ENCODE measurements at regions not wholly inside any gene's neighbourhood (a gene's known extent, or its start where the extent isn't known, plus 50 kb on each side); places are given as distances from the start of the nearest gene placed in this dataset.
A peak's percentile ranks its signal among the peaks of the same experiment; 100 is the strongest.

DNA sequence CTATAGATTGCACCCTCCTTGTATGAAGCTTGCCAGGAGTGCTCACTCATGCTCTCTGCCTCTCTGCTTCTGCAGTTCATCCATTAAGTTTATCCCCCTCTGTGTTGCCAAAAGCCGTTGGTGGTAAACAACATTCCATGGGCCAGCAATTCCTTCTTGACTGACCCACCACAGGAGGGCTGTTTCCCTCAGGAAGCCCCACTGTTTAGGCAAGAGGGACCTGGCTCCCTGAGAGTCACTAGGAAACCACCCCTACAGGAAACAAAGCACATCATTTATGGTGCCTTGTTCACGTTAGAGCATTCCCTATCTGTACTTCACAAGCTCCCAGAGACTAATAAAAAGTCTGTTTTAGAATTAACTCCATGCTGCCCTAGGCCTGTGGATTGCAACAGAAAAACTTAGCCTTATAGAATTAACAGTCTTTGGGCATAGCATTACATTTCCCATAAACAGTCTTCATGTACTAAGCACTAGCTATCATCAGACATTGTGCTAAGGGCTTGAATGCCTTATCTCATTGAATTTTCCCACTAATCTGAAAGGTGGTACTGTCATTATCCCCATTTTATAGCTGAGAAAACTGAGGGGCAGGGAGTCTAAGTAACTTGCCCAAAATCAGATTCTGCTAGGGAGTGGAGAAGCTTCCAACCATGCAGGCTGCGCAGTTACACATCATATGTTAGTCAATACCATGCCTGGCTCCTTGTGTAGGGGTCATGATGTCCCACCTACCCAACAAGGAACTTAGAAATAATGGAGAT, 149.9 kb downstream of the SHQ1 start:
- no peak for DNase-seq

DNA sequence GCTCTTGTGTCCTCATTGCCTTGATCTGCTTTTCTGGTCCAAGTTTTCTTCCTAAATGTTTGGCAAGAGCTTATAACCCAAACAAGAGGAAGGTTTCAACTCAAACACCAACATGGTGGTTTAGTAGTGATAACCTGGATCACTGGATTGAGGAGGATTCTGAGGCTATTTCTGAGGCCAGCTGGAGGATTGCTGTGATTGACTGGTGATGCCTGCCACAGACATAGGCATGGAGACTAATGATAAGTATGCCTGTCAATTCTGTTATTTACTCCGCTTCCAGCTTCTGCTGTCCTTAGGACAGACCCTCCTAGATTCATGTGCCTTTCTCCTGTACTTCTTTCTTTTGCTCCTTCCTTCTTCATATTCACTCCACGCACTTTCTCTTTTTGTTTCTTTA, 150.5 kb downstream of the SHQ1 start:
- no peak for DNase-seq

DNA sequence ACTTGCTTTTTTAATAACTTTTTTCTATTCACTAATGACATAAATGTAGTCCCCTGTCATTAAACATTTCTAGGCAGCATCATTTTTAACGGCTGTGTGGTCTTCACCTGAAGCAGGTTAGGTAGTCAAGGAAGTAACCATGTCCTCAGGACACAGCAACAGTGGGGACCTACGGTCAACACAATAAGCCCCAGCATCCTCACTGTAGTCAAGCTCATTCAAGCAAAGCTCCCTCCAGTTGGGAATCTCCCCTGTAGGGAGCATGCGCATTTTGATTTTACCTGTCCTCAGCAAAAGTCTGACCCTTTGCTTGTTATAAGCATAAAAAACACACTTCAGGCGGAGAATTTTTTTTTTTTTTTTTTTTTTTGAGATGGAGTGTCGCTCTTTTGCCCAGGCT, 151.4 kb downstream of the SHQ1 start:
- no peak for DNase-seq

DNA sequence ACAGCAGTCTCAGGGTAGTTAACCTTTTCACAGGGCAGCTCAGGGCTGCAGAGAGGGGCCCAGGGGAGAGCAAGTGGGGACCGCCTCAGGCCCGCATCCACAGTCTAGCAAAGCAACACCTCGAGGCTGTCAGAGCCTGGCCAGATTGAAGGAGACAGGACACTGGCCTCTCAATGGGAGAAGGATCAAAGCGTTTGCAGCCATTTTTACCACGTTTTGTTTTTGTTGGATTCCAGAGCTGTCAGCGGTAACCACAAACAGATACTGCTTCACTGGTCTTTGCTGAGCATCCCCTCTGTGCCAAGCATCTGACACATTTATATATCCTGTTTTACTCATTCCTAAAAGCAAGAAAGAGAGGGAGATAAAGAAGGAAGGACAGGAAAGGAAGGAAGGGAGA, 153.8 kb downstream of the SHQ1 start:
- peak; percentile 55 for DNase-seq

DNA sequence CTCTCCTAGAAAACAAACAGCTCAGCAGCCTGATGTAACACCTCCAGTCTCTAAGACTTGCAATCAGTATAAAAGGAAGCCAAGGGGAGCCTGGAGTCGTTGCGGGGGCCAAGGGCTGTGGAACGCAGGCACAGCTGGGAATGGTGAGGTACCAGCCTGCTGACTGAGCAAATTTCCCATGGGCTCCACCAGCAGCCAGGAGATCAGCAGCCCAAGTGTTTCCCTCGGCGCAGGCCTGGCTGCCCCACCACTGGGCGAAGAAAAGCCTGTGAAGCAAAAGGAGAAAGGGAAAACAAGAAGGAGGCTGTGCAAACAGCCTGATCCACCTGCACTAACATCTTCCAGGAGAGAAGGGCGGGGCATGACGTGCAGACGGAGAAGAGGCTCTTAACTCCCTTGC, 155.3 kb downstream of the SHQ1 start:
- no peak for DNase-seq

DNA sequence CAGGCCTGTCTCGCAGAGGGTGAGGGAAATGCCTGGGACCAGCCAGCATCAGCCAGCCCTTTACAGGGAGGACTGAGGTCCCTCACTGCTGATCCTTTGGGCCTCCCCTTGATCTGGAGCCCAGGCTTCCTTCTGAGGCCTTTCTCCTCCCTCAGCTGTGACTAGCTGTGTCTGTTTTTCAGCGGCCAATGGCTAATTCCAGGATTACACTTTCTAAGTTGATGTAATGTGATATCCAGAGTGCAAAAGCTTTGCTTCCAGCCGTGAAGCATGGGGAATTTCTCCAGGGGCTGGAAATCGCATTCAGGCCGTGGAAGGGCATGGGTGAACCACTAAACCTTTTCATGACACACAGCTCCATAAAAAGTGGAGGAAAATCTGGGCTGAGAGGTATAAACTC, 157.6 kb downstream of the SHQ1 start:
- peak; percentile 10 for DNase-seq

DNA sequence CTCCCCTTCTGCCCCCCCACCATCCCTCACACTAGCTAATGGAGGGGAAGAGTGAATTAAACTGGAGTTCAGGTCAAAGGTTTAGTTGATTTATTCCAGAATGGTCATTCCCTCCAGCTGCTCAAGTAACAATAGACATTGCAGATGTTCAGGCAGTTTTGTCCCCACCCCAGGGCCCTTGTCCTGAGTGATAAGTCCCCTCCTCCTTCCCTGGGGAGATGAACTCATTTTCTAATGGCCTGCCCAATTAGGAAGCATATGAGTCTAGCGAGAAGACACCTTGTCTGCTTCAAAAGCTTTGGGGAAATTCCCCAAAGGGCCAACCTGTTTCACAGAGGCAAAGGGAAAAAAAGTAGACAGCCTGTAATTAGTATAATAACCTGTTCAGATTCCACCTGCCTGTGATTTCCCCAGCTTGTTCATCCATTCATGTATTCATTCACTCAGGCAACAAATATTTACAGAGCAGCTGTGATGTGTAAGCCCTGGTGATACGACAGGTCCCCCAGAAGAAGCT, 165.3 kb downstream of the SHQ1 start:
- no peak for DNase-seq

DNA sequence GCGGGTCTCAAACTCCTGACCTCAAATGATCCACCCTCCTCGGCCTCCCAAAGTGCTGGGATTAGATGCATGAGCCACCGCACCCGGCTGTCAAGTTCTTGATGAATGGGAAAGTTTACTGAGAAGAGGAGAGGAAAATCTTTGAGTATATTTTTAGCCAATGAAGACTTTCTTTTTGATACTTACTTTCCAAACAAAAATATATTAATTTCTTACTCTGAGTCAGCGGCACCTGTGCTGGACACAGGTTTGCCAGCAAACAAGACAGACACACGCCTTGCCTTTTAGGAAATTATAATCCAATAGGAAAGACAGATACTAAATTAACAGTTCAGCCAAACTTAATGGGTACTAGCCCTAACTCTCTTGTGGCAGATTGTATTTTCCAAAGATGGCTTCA, 166.6 kb downstream of the SHQ1 start:
- no peak for DNase-seq

DNA sequence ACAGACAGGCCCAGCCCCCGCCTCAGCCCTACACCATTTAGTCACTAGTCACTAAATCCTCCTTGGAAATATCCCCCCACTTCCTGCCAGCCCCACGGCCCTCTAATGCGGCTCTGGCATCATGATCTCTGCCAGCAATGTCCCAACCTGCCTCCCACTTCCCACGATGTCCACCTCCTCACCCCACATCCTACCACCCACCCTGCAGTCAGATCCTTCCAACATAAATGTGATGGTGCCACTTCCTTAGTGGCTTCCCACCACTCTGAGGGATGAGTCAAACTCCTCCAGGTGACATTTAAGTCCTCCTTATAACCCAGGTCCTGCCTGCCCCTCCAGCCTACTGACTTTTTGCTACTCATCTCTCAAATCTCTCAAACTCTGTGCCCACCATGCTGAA, 167.5 kb downstream of the SHQ1 start:
- DNase-seq, result no peak

DNA sequence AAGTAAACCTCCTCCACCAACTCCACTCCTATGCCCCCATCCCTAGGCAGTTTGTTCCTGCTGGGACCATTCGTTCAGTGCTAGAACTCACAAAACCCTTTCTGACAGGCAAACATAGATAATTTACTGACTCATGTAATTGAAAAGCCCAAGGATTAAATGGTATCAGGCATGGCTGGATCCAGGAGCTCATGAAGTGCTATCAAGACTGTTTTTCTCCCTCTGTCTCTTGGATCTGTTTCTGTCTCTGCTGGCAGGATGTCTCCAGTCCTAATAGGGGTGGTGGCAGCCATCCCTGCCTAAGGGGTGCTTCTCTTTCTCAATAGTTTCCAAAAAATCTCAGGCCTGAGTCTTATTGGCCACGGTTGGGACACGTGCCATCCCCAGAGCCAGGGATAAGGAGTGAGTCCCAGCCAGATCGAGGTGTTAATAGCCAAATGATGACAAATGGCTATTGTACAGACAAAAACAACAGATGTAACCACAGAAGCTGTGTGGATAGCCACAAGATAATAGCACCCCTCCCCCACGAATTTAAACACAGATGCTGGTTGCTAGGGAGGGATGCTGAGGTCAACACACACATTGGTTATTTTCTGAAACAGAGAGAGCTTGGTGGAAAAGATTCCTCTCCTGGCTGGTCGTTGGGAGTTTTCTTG, 168.6 kb downstream of the SHQ1 start:
- DNase-seq, result peak; percentile 84

DNA sequence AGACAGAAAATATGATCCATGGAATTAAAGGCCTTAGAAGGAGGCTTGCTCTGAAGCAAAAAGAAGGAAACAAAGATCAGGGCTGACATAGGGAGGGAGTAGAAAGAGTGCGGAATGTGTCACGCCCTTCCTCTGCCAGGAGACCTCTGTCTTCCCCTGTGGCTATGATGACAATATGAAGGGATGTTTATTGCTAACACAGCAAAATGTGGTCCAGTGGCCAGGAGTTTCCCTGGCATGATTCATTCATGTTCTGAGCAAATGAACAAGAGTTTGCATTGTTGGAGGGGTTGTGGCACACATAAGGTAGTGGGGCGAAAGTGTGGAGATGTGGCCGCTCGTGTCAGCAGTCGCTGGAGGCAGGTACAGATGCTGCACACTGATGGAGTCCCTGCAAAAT, 169.4 kb downstream of the SHQ1 start:
- no peak for DNase-seq

DNA sequence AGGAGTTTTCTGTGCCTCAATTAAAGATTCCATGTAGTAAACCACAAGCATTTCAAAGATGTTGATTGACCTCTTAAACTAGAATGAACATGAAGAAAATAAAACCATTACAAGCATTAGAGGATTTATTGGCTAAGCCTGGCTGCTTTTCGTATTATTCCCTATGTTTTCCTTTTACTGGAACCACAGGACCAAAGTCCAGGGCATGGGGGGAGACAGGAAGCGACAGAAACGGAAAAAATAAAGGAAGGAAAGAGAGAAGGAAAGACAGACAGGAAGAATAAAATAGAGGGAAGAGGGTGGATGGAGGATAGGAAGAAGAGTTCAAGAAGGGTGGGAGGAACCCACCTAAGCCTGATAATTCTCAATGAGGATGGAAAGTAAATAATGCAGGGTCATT, 169.9 kb downstream of the SHQ1 start:
- no peak for DNase-seq

DNA sequence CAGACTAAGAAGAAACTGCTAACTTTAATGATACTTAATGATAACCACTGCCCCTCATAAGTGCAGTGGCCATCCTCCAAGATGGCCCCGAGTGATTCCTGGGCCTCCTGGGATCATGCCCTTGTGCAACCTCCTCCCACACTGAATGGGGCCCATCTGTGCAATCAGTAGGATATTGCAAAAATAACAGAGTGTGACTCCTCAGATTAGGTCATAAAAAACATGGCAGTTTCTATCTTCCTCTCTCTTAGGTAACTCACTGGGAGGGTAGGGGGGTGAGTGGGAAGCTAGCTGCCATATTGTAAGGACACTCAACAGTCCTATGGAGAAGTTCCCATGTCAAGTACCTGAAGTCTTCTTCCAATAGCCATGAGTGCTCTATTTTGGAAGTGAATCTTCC, 173.0 kb downstream of the SHQ1 start:
- DNase-seq, result no peak

DNA sequence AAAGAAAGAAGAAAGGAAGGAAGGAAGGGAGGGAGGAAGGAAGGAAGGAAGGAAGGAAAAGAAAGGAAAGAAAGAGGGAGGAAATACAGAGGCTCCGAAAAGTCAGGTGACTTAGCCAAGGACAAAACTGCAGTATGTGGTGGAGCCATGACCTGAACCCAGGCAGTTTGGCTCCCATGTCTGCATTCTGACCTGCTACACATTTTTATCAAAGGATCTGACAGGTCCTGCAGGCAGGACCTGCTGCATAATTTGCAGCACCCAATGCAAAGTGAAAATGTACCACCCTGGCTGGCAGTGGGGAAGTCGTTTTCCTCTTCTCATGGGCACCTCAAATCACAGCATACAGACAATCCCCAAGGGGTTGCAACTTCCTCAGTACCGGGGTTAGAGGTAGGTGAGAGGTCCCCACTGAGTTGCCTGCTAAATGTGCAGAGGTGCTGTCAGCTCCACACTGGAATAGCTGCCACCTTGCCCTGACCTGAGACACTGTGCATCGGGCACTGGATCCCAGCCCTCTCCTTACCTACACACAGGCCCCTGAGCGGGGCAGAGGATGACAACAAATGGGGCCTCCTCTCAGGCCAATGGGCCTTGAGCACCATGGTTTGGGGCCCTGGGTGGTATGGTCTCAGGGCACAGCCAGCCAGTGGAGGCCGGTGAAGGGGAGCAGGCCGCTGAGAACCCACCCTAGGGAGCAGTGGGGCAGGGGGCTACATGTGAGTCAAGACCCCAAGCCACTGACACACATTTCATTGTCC, 175.1 kb downstream of the SHQ1 start:
- no peak for DNase-seq

DNA sequence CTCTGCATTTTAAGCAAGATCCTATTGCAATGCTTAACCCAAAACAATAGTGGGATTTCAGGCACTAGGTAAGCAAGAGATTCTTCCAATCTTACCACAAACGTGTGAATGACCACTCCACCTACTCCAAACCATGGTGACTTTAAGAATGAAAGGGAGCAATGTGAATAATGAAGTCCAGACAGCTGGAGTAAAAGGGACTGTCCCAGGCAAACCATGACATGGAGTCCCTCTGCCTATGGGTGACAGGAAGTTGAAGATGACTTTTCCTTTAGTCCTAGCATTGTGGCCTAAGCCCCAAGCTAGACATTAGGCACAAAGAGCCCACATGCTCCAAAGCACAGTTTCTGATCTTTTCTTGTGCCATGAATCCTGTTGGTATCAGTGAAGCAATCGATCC, 179.0 kb downstream of the SHQ1 start:
- no peak for DNase-seq

DNA sequence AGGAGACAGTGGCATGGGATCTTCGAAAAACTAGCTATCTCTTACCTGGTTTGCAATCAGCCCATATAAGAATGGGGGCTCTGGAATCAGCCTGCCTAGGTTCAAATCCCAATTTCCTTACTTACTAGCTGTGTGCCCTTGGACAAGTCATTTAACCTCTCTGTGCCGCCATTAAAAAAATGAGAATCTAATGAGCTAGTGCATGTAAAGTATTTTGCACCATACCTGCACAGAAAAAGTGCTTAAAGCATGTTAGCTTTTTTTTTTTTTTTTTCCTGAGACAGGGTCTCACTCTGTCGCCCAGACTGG, 181.8 kb downstream of the SHQ1 start:
- no peak for DNase-seq

DNA sequence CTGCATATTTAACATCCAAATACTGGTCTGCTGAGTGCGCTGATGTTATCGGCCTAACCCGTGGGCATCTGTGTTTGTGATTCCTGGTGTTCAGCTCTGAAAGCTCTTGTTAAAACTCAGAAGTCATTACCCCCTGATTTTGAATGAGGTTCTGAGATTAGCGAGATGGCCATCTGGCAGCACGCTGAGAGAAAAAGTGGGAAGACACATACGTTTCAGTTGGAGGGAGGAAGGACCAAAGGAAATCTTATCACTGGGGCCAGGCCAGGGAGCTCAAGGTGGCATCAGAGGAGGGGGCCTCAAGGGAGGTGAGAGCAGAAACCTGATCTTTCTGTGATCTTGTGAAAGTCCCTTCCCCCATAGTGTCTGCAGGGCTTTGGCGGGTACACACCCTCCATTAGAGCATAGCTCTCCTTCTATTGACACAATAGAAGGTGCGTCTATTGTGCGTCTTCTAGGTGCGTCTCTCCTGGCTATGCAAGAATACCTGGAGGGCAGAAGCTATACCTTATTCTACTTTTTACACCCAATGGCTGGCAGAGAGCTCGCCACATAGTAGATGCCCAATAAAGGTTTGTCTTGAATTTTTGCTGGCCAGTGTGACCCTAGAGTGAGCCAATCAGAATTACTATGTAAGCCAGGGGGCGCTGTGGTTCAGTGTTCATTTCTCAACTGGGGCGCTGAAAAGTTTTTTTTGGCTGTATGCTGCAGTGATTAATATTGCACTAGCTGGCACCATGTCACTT, 182.4 kb downstream of the SHQ1 start:
- no peak for DNase-seq

DNA sequence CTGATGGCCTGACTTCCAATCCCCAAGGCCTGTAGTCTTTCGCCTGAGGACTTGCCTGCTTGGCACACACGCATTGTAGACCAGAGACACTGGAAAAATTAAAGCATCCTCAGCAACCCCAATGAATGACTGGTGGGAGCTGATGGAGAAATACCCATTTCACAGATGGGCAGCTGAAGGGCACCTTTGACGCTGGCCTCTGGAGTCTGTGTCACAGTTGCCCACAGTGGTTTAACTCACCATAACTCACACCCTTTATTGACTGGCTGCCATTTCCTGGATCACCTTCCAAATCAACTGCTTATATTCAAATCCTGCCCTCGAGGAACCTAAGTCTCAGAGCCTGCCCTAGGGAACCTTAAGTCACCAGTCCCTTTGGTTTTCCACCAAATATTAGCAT, 183.1 kb downstream of the SHQ1 start:
- no peak for DNase-seq

DNA sequence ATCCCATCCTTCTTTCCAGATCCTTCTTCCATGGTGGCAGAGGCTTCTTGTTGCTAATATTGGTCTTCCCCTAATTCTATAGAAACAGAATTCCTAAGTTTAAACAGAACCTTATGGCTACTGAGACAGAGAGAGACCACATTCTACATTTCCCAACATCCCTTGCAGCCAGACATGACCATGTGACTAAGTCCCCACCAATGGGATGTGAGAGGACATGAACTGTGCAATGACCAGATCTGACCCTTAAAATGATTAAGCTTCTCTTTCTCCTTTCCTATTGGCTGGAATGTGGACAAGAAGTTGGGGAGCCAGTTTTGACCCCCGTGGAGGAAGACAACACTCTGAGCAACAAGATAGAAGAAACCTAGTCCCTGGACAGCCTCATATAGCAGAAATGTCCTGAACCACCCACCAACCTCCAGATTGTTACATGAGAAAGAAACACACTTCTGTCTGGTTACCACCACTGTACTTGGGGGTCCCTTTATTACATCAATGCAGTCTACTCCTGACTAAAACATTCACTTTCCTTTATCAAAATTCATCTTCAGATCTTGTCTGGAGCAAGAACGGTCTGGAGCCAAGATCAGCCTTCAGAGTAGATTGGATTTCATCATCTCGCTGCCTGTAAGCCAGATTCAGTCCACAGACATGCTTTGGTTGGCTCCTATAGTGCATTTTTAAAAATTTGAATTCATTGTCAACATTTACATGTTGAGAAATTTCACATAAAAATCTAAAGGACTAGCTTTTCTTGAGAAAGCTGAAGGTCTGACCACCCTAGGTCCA, 183.9 kb downstream of the SHQ1 start:
- DNase-seq, result no peak

DNA sequence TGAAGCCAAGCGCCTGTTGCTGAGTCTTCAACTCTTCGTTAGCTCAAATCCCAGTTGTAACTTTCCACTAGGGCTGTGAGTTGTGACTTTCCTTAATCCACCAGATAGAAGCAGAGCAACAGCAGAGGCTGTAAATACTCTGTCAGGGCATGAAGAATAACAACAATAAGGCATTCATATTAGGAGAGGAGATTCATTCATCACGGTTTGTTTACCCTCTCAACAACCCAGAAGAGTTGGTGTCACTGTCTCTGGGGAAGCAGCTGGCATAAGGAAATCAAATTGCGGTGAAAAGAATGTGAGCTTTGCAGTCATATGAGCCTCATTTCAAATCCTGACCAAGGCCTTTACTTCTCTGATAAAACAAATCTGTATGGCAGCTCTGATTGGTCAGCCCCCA, 184.8 kb downstream of the SHQ1 start:
- no peak for DNase-seq

DNA sequence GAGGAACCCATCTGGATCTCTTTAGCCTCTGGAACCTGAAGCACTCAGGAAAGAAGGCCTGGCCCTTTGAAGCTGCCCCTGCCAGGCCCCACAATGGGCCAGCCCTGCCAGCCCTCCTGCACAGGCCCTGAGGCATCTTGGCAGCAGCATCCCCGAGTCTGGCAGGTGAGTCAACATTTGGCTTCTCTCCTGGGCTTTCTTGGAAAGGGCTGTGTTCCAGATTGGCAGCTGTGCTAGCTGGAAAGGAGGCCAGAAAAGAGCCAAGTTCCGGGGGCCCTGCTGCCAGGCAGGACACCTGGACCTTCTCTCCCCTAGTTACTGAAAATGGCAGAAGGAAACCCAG, 187.2 kb downstream of the SHQ1 start:
- DNase-seq, result peak; percentile 61
